ENCODE measurements at regions not wholly inside any gene's neighbourhood (a gene's known extent, or its start where the extent isn't known, plus 50 kb on each side); places are given as distances from the start of the nearest gene placed in this dataset.

- ATAC-seq = no peak
- Histone ChIP-seq H3K9ac (ENCODE audit: insufficient read depth, low read depth, low read length) (no peak overlapping the region), H2AFZ (ENCODE audit: low read length) (no peak overlapping the region), H3K36me3 (replicated peaks in 1 of 2; ENCODE audit: control insufficient read depth in 1 of 2, insufficient read depth in 2 of 2, low read length in 2 of 2) (no peaks in the 10 kb centered on the region), H3K27me3 (ENCODE audit: control insufficient read depth in 1 of 2, insufficient read depth in 2 of 2, low read length in 2 of 2) (peaks cover 2 to 10% of the 10 kb centered on the region in 2 experiments; a peak in 3 of 5 replicates), H3K27ac (ENCODE audit: extremely low read length, insufficient read depth, low read length) (no peak overlapping the region), H4K20me1 (ENCODE audit: insufficient read depth, low read length) (no peaks in the 10 kb centered on the region), H3K9me3 (ENCODE audit: low read length) (no peaks in the 10 kb centered on the region), H3K4me1 (ENCODE audit: insufficient read depth, low read length) (no peaks in the 10 kb centered on the region), H3K4me2 (ENCODE audit: low read depth, low read length) (no peak overlapping the region), H3K4me3 (replicated peaks in 1 of 3; ENCODE audit: insufficient read depth in 1 of 3, low read depth in 2 of 3, low read length in 3 of 3) (no peak overlapping the region), H3K79me2 (ENCODE audit: insufficient read depth, low read length) (no peaks in the 10 kb centered on the region)
- intact Hi-C loops (cut with micrococcal nuclease; ENCODE audit: unreplicated experiment) = no loop called here
- TF ChIP-seq NPAS2 (CRISPR knock-in tag; IDR thresholded peaks at IDR 0.05; ENCODE audit: borderline replicate concordance) = no peak
- no peak for TF ChIP-seq TEAD2 (CRISPR knock-in tag; IDR thresholded peaks at IDR 0.05)
- no peak for TF ChIP-seq HDAC1 (CRISPR knock-in tag; IDR thresholded peaks at IDR 0.05)
- TF ChIP-seq, protein P1, sequence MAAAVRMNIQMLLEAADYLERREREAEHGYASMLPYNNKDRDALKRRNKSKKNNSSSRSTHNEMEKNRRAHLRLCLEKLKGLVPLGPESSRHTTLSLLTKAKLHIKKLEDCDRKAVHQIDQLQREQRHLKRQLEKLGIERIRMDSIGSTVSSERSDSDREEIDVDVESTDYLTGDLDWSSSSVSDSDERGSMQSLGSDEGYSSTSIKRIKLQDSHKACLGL (CRISPR knock-in tag; IDR thresholded peaks at IDR 0.05) = no peak
- TF ChIP-seq GPN1 (CRISPR knock-in tag; IDR thresholded peaks at IDR 0.05; ENCODE audit: borderline replicate concordance) = no peak
- TF ChIP-seq RFXANK (CRISPR knock-in tag; IDR thresholded peaks at IDR 0.05) = no peak
- TF ChIP-seq HNF1A (IDR thresholded peaks at IDR 0.05; ENCODE audit: low read depth) = no peak
- TF ChIP-seq HNF1A (CRISPR knock-in tag; IDR thresholded peaks at IDR 0.05; ENCODE audit: borderline replicate concordance) = no peak
- TF ChIP-seq YEATS2 (CRISPR knock-in tag; IDR thresholded peaks at IDR 0.05; ENCODE audit: borderline replicate concordance) = no peak
- TF ChIP-seq NKX3-1 (CRISPR knock-in tag; IDR thresholded peaks at IDR 0.05) = no peak
- no peak for TF ChIP-seq LCORL (IDR thresholded peaks at IDR 0.05)
- no peak for TF ChIP-seq LCORL (CRISPR knock-in tag; IDR thresholded peaks at IDR 0.05)
- TF ChIP-seq HNRNPL (IDR thresholded peaks at IDR 0.05; ENCODE audit: low read depth, low read length) = no peak
- TF ChIP-seq ZNF101 (CRISPR knock-in tag; IDR thresholded peaks at IDR 0.05; ENCODE audit: borderline replicate concordance, low read depth) = no peak
- WGBS (ENCODE audit: low lambda C conversion rate) = 0% methylated on average over 3 of the region's 3 CpGs
- BruUV-seq (replicated peaks) = no TSS peak
- POLR2A ChIA-PET = no interaction called here
- in situ Hi-C loops (cut with HindIII; ENCODE audit: extremely low pct_ligation_motif_present, low pct_unique_long_range_greater_than_20kb) = no loop called here
- DNase-seq (ENCODE audit: low spot score) = no peak
- CTCF ChIA-PET (ENCODE audit: low intra/inter-chr PET ratio, low total read pairs) = no interaction called here
- no peak for FAIRE-seq
Observed at GRCh38 chr5:163631856-163632255, 126.4 kb downstream of the MAT2B start.
